ENCODE measurements at regions not wholly inside any gene's neighbourhood (a gene's known extent, or its start where the extent isn't known, plus 50 kb on each side); places are given as distances from the start of the nearest gene placed in this dataset.

- TF ChIP-seq CTCF (IDR thresholded peaks at IDR 0.05) (no peak), POLR2AphosphoS5 (IDR thresholded peaks at IDR 0.05) (no peak), POLR2A (IDR thresholded peaks at IDR 0.05) (no peak)
Observed at GRCh38 chr4:30866907-30867306, 146.7 kb downstream of the PCDH7 start.
